Keratinocyte (primary cell): ENCODE measurements at regions not wholly inside any gene's neighbourhood (a gene's known extent, or its start where the extent isn't known, plus 50 kb on each side); places are given as distances from the start of the nearest gene placed in this dataset.

Experiments used
- CTCF ChIP-seq, 3 experiments: IDR thresholded peaks in 1 of 3; conservative IDR thresholded peaks in 1 of 3; optimal IDR thresholded peaks in 1 of 3; 2 replicates in 2 of 3; 3 replicates in 1 of 3; pipeline versions ENCODE3 to v1.5.1; 2011; ENCODE audit warnings: low read length in 3 of 3, mild to moderate bottlenecking in 3 of 3, moderate library complexity in 2 of 3, control low read depth in 1 of 3, inconsistent platforms in 1 of 3; ENCODE audit not compliant: insufficient read depth in 2 of 3; ENCODE audit errors: extremely low read depth in 1 of 3
- EZH2 ChIP-seq: IDR thresholded peaks from one replicate; pipeline ENCODE4 v1.6.1; 2012; ENCODE audit warnings: inconsistent platforms, mild to moderate bottlenecking, low read length, moderate library complexity

- TF ChIP-seq CTCF (optimal IDR thresholded peaks at IDR 0.05 in 1 of 3, IDR thresholded peaks at IDR 0.05 in 1 of 3, conservative IDR thresholded peaks at IDR 0.05 in 1 of 3; ENCODE audit: extremely low read depth in 1 of 3, insufficient read depth in 2 of 3, low read length in 3 of 3) (peak; percentile 28 to 47 (median 31)), EZH2 (no peak)
These were observed 191.1 kb downstream of the PTPRC start for GRCh38 chr1:198829944-198830343.
